Activated CD4-positive, alpha-beta memory T cell treated with anti-CD3 and anti-CD28 coated beads for 36 hours (primary cell): ENCODE measurements at regions not wholly inside any gene's neighbourhood (a gene's known extent, or its start where the extent isn't known, plus 50 kb on each side); places are given as distances from the start of the nearest gene placed in this dataset.

Experiments used
- CTCF ChIA-PET: fragments of 350-600 bp; sonication (Branson Sonifier 250); formaldehyde crosslinking; loops from one replicate; lab custom pipeline; 2021; ENCODE audit warnings: antibody characterized with exemption, inconsistent platforms; lab: Charles Lee
- POLR2A ChIA-PET: fragments of 350-600 bp; sonication (Branson Sonifier 250); formaldehyde crosslinking; loops from one replicate; lab custom pipeline; 2021; ENCODE audit warnings: antibody characterized with exemption; lab: Charles Lee
- DNase-seq: peaks from one replicate; pipeline ENCODE4 v3.0.0-alpha.2; 2020
- H3K27ac Mint-ChIP-seq: one replicate; pipeline ENCODE4 v1.8.0; 2021; ENCODE audit warnings: mixed read lengths
- H3K27me3 Mint-ChIP-seq: one replicate; pipeline ENCODE4 v1.8.0; 2021; ENCODE audit warnings: mixed read lengths
- H3K36me3 Mint-ChIP-seq: one replicate; pipeline ENCODE4 v1.8.0; 2021; ENCODE audit warnings: mixed read lengths
- H3K4me1 Mint-ChIP-seq: one replicate; pipeline ENCODE4 v1.8.0; 2021; ENCODE audit warnings: low read depth, mixed read lengths
- H3K4me3 Mint-ChIP-seq: one replicate; pipeline ENCODE4 v1.8.0; 2021; ENCODE audit warnings: mild to moderate bottlenecking, mixed read lengths
- H3K9me3 Mint-ChIP-seq: one replicate; pipeline ENCODE4 v1.8.0; 2021; ENCODE audit warnings: mixed read lengths
- intact Hi-C: fragments of 100-400 bp; cut with micrococcal nuclease; formaldehyde crosslinking; loops from one replicate; pipeline ENCODE4 v1.15.1; 2023

- no peak for DNase-seq
- Mint-ChIP-seq H3K4me1 (peaks cover 28% of the 10 kb centered on the region), H3K4me3 (no peak overlapping the region), H3K9me3 (peaks cover 5% of the 10 kb centered on the region), H3K36me3 (no peaks in the 10 kb centered on the region), H3K27me3 (no peaks in the 10 kb centered on the region), H3K27ac (no peak overlapping the region)
- intact Hi-C loops: no loop called here
- ChIA-PET POLR2A (no interaction called here), CTCF (no interaction called here)
Measured at GRCh38 chr14:98103705-98104104, 1168.3 kb downstream of the BCL11B start.

GRCh38 chr14:98109326-98109725 is 1162.7 kb downstream of the BCL11B start:
- H3K4me3 Mint-ChIP-seq: no peak overlapping the region
- ChIA-PET POLR2A (no interaction called here), CTCF (interaction anchor here (0.6 kb wide), 1 partner anchor 28 kb away, joined by 3 read pairs; no protein-coding TSS in a partner anchor)
- H3K4me1 Mint-ChIP-seq: peaks cover 5% of the 10 kb centered on the region
- intact Hi-C loops: no loop called here
- H3K36me3 Mint-ChIP-seq: no peaks in the 10 kb centered on the region
- H3K27ac Mint-ChIP-seq: no peak overlapping the region
- H3K27me3 Mint-ChIP-seq: no peaks in the 10 kb centered on the region
- no peaks in the 10 kb centered on the region for H3K9me3 Mint-ChIP-seq
- no peak for DNase-seq

- ChIA-PET POLR2A (no interaction called here), CTCF (no interaction called here)
- intact Hi-C loops: no loop called here
- H3K27me3 Mint-ChIP-seq: no peaks in the 10 kb centered on the region
- H3K9me3 Mint-ChIP-seq: no peaks in the 10 kb centered on the region
- H3K36me3 Mint-ChIP-seq: no peaks in the 10 kb centered on the region
- no peak overlapping the region for H3K27ac Mint-ChIP-seq
- H3K4me3 Mint-ChIP-seq: no peak overlapping the region
- DNase-seq: no peak
- peaks cover 9% of the 10 kb centered on the region for H3K4me1 Mint-ChIP-seq
Measured at GRCh38 chr14:98112194-98112780, 1159.7 kb downstream of the BCL11B start.

GRCh38 chr14:98114122-98114895 is 1157.7 kb downstream of the BCL11B start:
- H3K4me3 Mint-ChIP-seq: no peak overlapping the region
- H3K27ac Mint-ChIP-seq: no peak overlapping the region
- no peak for DNase-seq
- H3K9me3 Mint-ChIP-seq: no peaks in the 10 kb centered on the region
- intact Hi-C loops: no loop called here
- H3K36me3 Mint-ChIP-seq: no peaks in the 10 kb centered on the region
- H3K4me1 Mint-ChIP-seq: peaks cover 9% of the 10 kb centered on the region
- CTCF ChIA-PET: no interaction called here
- POLR2A ChIA-PET: no interaction called here
- no peaks in the 10 kb centered on the region for H3K27me3 Mint-ChIP-seq

GRCh38 chr14:98114946-98115345 is 1157.1 kb downstream of the BCL11B start:
- no peak for DNase-seq
- H3K27ac Mint-ChIP-seq: no peak overlapping the region
- intact Hi-C loops: no loop called here
- ChIA-PET CTCF (no interaction called here), POLR2A (no interaction called here)
- no peaks in the 10 kb centered on the region for H3K27me3 Mint-ChIP-seq
- H3K9me3 Mint-ChIP-seq: peaks cover 4% of the 10 kb centered on the region
- H3K36me3 Mint-ChIP-seq: no peaks in the 10 kb centered on the region
- peaks cover 9% of the 10 kb centered on the region for H3K4me1 Mint-ChIP-seq
- no peak overlapping the region for H3K4me3 Mint-ChIP-seq

- DNase-seq: no peak
- Mint-ChIP-seq H3K9me3 (peaks cover 13% of the 10 kb centered on the region), H3K27ac (no peak overlapping the region), H3K4me3 (no peak overlapping the region), H3K4me1 (peaks cover 35% of the 10 kb centered on the region), H3K36me3 (no peaks in the 10 kb centered on the region), H3K27me3 (no peaks in the 10 kb centered on the region)
- CTCF ChIA-PET: no interaction called here
- intact Hi-C loops: no loop called here
- POLR2A ChIA-PET: no interaction called here
Measured at GRCh38 chr14:98118749-98119148, 1153.2 kb downstream of the BCL11B start.

GRCh38 chr14:98119739-98120138 is 1152.3 kb downstream of the BCL11B start:
- Mint-ChIP-seq H3K4me1 (peaks cover 27% of the 10 kb centered on the region), H3K27ac (no peak overlapping the region), H3K36me3 (peaks cover 4% of the 10 kb centered on the region), H3K27me3 (no peaks in the 10 kb centered on the region), H3K9me3 (peaks cover 21% of the 10 kb centered on the region), H3K4me3 (no peak overlapping the region)
- intact Hi-C loops: loop anchor here (5.0 kb wide), 1 partner anchor 142 kb away; no protein-coding TSS in a partner anchor
- ChIA-PET CTCF (interaction anchor here (2.0 to 2.7 kb wide), 2 partner anchors 19 to 142 kb away, joined by 9 to 12 read pairs; no protein-coding TSS in a partner anchor), POLR2A (no interaction called here)
- no peak for DNase-seq

GRCh38 chr14:98120831-98121464 is 1151.0 kb downstream of the BCL11B start:
- POLR2A ChIA-PET: interaction anchor here (1.1 kb wide), 1 partner anchor 48 kb away, joined by 3 read pairs; no protein-coding TSS in a partner anchor
- H3K27ac Mint-ChIP-seq: no peak overlapping the region
- peaks cover 26% of the 10 kb centered on the region for H3K4me1 Mint-ChIP-seq
- H3K36me3 Mint-ChIP-seq: peaks cover 5% of the 10 kb centered on the region
- H3K9me3 Mint-ChIP-seq: peaks cover 25% of the 10 kb centered on the region
- DNase-seq: peak; percentile 39
- intact Hi-C loops: loop anchor here (5.0 kb wide), 1 partner anchor 144 kb away; no protein-coding TSS in a partner anchor
- CTCF ChIA-PET: interaction anchor here (0.7 to 2.7 kb wide), 3 partner anchors 18 to 143 kb away, joined by 3 to 12 read pairs (median 9); no protein-coding TSS in a partner anchor
- H3K27me3 Mint-ChIP-seq: no peaks in the 10 kb centered on the region
- no peak overlapping the region for H3K4me3 Mint-ChIP-seq

GRCh38 chr14:98122527-98122926 is 1149.5 kb downstream of the BCL11B start:
- ChIA-PET CTCF (no interaction called here), POLR2A (no interaction called here)
- intact Hi-C loops: loop anchor here (5.0 kb wide), 1 partner anchor 145 kb away; no protein-coding TSS in a partner anchor
- Mint-ChIP-seq H3K36me3 (peaks cover 5% of the 10 kb centered on the region), H3K27ac (no peak overlapping the region), H3K4me3 (no peak overlapping the region), H3K9me3 (peaks cover 25% of the 10 kb centered on the region), H3K4me1 (peaks cover 26% of the 10 kb centered on the region), H3K27me3 (no peaks in the 10 kb centered on the region)
- peak; percentile 26 for DNase-seq

- Mint-ChIP-seq H3K36me3 (no peaks in the 10 kb centered on the region), H3K9me3 (no peaks in the 10 kb centered on the region), H3K27me3 (no peaks in the 10 kb centered on the region), H3K4me3 (no peak overlapping the region), H3K27ac (no peak overlapping the region), H3K4me1 (peaks cover 14% of the 10 kb centered on the region)
- ChIA-PET CTCF (interaction anchor here (2.2 to 2.6 kb wide), 2 partner anchors 8 to 152 kb away, joined by 10 to 18 read pairs; no protein-coding TSS in a partner anchor), POLR2A (no interaction called here)
- DNase-seq: no peak
- intact Hi-C loops: loop anchor here (10.0 kb wide), 1 partner anchor 426 kb away; no protein-coding TSS in a partner anchor
Measured at GRCh38 chr14:98130691-98131090, 1141.3 kb downstream of the BCL11B start.

- DNase-seq: peak; percentile 44
- Mint-ChIP-seq H3K27me3 (no peaks in the 10 kb centered on the region), H3K36me3 (no peaks in the 10 kb centered on the region), H3K4me1 (peaks cover 21% of the 10 kb centered on the region), H3K4me3 (no peak overlapping the region), H3K9me3 (no peaks in the 10 kb centered on the region), H3K27ac (no peak overlapping the region)
- intact Hi-C loops: loop anchor here (10.0 kb wide), 1 partner anchor 427 kb away; no protein-coding TSS in a partner anchor
- ChIA-PET CTCF (interaction anchor here (2.6 kb wide), 1 partner anchor 153 kb away, joined by 10 read pairs; no protein-coding TSS in a partner anchor), POLR2A (no interaction called here)
Measured at GRCh38 chr14:98131406-98131805, 1140.6 kb downstream of the BCL11B start.

- intact Hi-C loops: loop anchor here (10.0 kb wide), 1 partner anchor 429 kb away; no protein-coding TSS in a partner anchor
- CTCF ChIA-PET: no interaction called here
- H3K9me3 Mint-ChIP-seq: no peaks in the 10 kb centered on the region
- no peak for DNase-seq
- peaks cover 41% of the 10 kb centered on the region for H3K4me1 Mint-ChIP-seq
- H3K4me3 Mint-ChIP-seq: no peak overlapping the region
- H3K27me3 Mint-ChIP-seq: no peaks in the 10 kb centered on the region
- POLR2A ChIA-PET: no interaction called here
- no peaks in the 10 kb centered on the region for H3K36me3 Mint-ChIP-seq
- no peak overlapping the region for H3K27ac Mint-ChIP-seq
Measured at GRCh38 chr14:98133806-98134205, 1138.2 kb downstream of the BCL11B start.
